HG02884 (cell line): ENCODE measurements at regions not wholly inside any gene's neighbourhood (a gene's known extent, or its start where the extent isn't known, plus 50 kb on each side); places are given as distances from the start of the nearest gene placed in this dataset.
A peak's percentile ranks its signal among the peaks of the same experiment; 100 is the strongest.
"Not testable (repeated sequence)": the region's sequence is repeated elsewhere in the genome, so short reads cannot be mapped to it uniquely, and the experiment has no call there.

Experiments
- ATAC-seq: cut with Tn5 transposase; IDR thresholded peaks from one replicate; pipeline ENCODE4 v1.9.1; 2021; ENCODE audit warnings: mild to moderate bottlenecking, moderate library complexity; ENCODE audit not compliant: unreplicated experiment

- no peak for ATAC-seq
Measured at GRCh38 chr12:92062539-92063493, 82.8 kb downstream of the BTG1 start.

- ATAC-seq = no peak
Measured at GRCh38 chr12:92061061-92061460, 84.6 kb downstream of the BTG1 start.

GRCh38 chr12:92059960-92060359, 85.7 kb downstream of the BTG1 start:
- ATAC-seq = no peak

GRCh38 chr12:92058664-92059063, 87.0 kb downstream of the BTG1 start:
- no peak for ATAC-seq

GRCh38 chr12:92056756-92057155, 88.9 kb downstream of the BTG1 start:
- not testable (repeated sequence) for ATAC-seq

GRCh38 chr12:92056290-92056689, 89.4 kb downstream of the BTG1 start:
- no peak for ATAC-seq

GRCh38 chr12:92055877-92056276, 89.8 kb downstream of the BTG1 start:
- ATAC-seq = no peak

- no peak for ATAC-seq
Measured at GRCh38 chr12:92051441-92051840, 94.2 kb downstream of the BTG1 start.

GRCh38 chr12:92049403-92049802, 96.2 kb downstream of the BTG1 start:
- ATAC-seq = peak; percentile 72

- ATAC-seq = no peak
Measured at GRCh38 chr12:92047393-92047826, 98.2 kb downstream of the BTG1 start.

GRCh38 chr12:92046557-92047392, 98.9 kb downstream of the BTG1 start:
- ATAC-seq = no peak

- ATAC-seq = peak; percentile 28
Measured at GRCh38 chr12:92045852-92046251, 99.8 kb downstream of the BTG1 start.

- ATAC-seq = no peak
Measured at GRCh38 chr12:92044435-92044834, 101.2 kb downstream of the BTG1 start.

- no peak for ATAC-seq
Measured at GRCh38 chr12:92042791-92043531, 102.7 kb downstream of the BTG1 start.

GRCh38 chr12:92041742-92042141, 103.9 kb downstream of the BTG1 start:
- no peak for ATAC-seq

- ATAC-seq = no peak
Measured at GRCh38 chr12:92039046-92039445, 106.6 kb downstream of the BTG1 start.

GRCh38 chr12:92038476-92038875, 107.2 kb downstream of the BTG1 start:
- no peak for ATAC-seq

- ATAC-seq = no peak
Measured at GRCh38 chr12:92036771-92037453, 108.7 kb downstream of the BTG1 start.

GRCh38 chr12:92036061-92036620, 109.5 kb downstream of the BTG1 start:
- ATAC-seq = no peak

- peak; percentile 13 for ATAC-seq
Measured at GRCh38 chr12:92035477-92035876, 110.2 kb downstream of the BTG1 start.
